GM19043 (cell line): ENCODE measurements at regions not wholly inside any gene's neighbourhood (a gene's known extent, or its start where the extent isn't known, plus 50 kb on each side); places are given as distances from the start of the nearest gene placed in this dataset.

Experiments
- ATAC-seq: cut with Tn5 transposase; IDR thresholded peaks from one replicate; pipeline ENCODE4 v1.9.1; 2021; ENCODE audit warnings: low read depth; ENCODE audit not compliant: unreplicated experiment

GRCh38 chr5:17690473-17690872 is 56.2 kb downstream of the TAF11L14 start:
- no peak for ATAC-seq

GRCh38 chr5:17691762-17692161 is 57.5 kb downstream of the TAF11L14 start:
- ATAC-seq: no peak

GRCh38 chr5:17694371-17694770 is 60.1 kb downstream of the TAF11L14 start:
- ATAC-seq: no peak

- ATAC-seq: no peak
Measured at GRCh38 chr5:17694914-17695313, 60.7 kb downstream of the TAF11L14 start.

- no peak for ATAC-seq
Measured at GRCh38 chr5:17696627-17697026, 62.4 kb downstream of the TAF11L14 start.

GRCh38 chr5:17697671-17698070 is 63.4 kb downstream of the TAF11L14 start:
- ATAC-seq: no peak

- no peak for ATAC-seq
Measured at GRCh38 chr5:17709011-17709710, 74.9 kb downstream of the TAF11L14 start.

GRCh38 chr5:17713301-17713700 is 79.0 kb downstream of the TAF11L14 start:
- ATAC-seq: no peak

- no peak for ATAC-seq
Measured at GRCh38 chr5:17714186-17714585, 79.9 kb downstream of the TAF11L14 start.

GRCh38 chr5:17719592-17719991 is 85.3 kb downstream of the TAF11L14 start:
- no peak for ATAC-seq

- ATAC-seq: no peak
Measured at GRCh38 chr5:17720071-17720470, 85.8 kb downstream of the TAF11L14 start.

GRCh38 chr5:17723876-17724275 is 89.6 kb downstream of the TAF11L14 start:
- ATAC-seq: no peak

GRCh38 chr5:17727098-17727497 is 92.8 kb downstream of the TAF11L14 start:
- ATAC-seq: no peak

- ATAC-seq: no peak
Measured at GRCh38 chr5:17730421-17730820, 96.2 kb downstream of the TAF11L14 start.

- ATAC-seq: no peak
Measured at GRCh38 chr5:17732351-17732923, 98.2 kb downstream of the TAF11L14 start.

- ATAC-seq: no peak
Measured at GRCh38 chr5:17734011-17734410, 99.8 kb downstream of the TAF11L14 start.

GRCh38 chr5:17735761-17736160 is 101.5 kb downstream of the TAF11L14 start:
- ATAC-seq: no peak

GRCh38 chr5:17737092-17737491 is 102.8 kb downstream of the TAF11L14 start:
- no peak for ATAC-seq

- no peak for ATAC-seq
Measured at GRCh38 chr5:17738446-17738845, 104.2 kb downstream of the TAF11L14 start.

GRCh38 chr5:17743580-17744435 is 109.5 kb downstream of the TAF11L14 start:
- ATAC-seq: no peak

GRCh38 chr5:17748201-17748600 is 113.9 kb downstream of the TAF11L14 start:
- ATAC-seq: no peak

GRCh38 chr5:17748941-17749340 is 114.7 kb downstream of the TAF11L14 start:
- no peak for ATAC-seq
